HG03558 (cell line): ENCODE measurements at regions not wholly inside any gene's neighbourhood (a gene's known extent, or its start where the extent isn't known, plus 50 kb on each side); places are given as distances from the start of the nearest gene placed in this dataset.
"Not testable (repeated sequence)": the region's sequence is repeated elsewhere in the genome, so short reads cannot be mapped to it uniquely, and the experiment has no call there.

Experiments
- ATAC-seq: cut with Tn5 transposase; IDR thresholded peaks from one replicate; pipeline ENCODE4 v1.9.1; 2021; ENCODE audit warnings: moderate number of reproducible peaks; ENCODE audit not compliant: unreplicated experiment; ENCODE audit errors: extremely low read depth

DNA sequence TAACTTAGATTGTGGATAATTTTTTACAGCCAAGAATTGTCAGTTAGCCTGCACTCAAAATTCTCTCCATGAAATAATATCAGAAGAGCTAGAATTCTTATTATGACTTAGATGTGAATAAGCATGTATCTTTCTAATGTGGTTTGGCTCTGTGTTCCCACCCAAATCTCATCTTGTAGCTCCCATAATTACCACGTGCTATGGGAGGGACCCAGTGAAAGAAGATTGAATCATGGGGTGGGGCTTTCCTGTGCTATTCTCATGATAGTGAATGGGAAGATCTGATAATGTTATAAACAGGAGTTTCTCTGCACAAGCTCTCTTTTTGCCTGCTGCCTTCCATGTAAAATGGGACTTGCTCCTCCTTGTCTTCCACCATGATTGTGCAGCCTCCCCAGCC, 176.8 kb downstream of the MAT2B start:
- no peak for ATAC-seq

DNA sequence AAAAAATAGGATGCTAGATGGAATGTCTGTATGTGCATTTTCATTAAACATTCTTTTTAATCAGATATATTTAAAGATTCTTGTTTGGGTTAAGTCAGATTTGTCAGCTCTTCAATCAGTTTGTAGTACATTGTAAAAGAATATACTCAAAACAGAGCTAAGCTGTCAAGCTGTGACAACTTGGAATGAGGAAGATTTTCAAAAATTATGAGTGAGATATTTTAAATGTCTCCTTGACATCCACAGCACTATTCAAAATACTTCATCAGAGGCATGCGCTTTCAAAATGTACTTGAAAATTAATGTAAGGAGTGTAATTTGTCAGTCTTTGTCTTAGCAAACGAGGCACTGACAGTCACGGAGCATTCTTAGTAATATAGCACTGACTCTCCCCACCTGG, 182.0 kb downstream of the MAT2B start:
- ATAC-seq: no peak

DNA sequence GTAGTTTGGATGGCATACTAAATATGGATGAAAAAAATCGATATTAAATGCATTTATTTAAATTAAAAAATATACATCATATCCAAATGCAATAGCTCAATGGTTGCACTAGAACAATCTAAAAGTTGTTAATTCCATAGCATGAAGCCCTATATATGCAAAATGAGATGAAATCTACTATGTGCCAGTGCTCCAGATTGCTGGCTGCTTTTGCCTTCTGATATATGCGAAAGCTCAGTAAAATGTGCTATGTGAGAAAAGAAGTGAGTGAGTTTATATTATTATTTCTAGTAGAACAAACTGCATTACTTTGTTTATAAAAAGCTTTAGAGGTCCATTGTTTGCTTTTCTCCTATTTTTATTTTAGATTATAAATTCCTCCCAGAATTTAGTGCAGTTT, 186.7 kb downstream of the MAT2B start:
- ATAC-seq: no peak

DNA sequence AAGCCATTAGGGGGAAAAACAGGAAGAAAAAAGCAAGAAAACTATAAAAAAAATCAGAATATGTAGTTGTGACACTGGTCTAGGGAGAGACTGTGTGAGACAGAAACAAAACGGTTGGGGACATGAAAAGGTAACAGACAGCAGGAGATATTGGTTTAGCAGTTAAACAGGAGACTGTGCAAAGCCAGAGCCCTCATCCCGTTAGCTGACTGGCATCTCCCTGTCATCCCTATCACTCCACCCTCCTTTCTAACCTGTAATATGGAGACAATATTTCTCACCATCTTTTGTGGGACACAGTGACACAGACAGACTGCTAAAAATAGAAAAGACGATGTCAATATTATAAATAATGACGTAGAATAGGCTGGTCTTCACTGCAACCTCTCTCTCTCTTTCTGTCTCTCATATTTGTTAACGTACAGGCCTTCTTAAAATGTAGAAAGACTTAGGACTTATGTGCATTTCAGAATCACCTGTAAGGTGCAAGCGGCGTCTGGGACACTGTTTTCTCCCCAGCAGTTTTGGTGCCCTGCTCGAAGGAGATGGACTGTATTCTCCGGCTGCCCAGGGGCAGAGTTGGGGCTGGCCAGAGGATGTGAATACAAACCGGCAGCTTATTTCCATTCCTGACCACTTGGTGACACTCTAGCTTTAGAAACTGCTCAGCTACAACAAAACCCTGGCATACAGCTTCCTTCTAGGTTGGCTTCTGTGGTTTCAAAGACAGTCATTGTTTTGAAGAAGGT, 190.6 kb downstream of the MAT2B start:
- ATAC-seq: peak; percentile 90

DNA sequence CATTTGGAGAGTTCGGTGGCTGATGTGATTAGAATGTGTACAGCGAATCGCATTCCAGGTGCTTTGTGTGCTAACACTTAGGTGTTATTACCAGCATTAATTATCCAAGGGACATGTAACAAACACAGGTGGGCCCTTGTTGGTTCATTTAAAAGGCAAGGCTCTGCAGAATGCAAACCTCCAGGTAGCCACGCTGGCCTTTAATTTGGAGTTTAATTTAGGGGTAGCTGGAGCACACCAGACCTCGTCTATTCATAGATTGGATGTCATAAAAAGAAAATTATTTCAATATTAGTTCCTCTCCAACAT, 191.1 kb downstream of the MAT2B start:
- ATAC-seq: no peak

DNA sequence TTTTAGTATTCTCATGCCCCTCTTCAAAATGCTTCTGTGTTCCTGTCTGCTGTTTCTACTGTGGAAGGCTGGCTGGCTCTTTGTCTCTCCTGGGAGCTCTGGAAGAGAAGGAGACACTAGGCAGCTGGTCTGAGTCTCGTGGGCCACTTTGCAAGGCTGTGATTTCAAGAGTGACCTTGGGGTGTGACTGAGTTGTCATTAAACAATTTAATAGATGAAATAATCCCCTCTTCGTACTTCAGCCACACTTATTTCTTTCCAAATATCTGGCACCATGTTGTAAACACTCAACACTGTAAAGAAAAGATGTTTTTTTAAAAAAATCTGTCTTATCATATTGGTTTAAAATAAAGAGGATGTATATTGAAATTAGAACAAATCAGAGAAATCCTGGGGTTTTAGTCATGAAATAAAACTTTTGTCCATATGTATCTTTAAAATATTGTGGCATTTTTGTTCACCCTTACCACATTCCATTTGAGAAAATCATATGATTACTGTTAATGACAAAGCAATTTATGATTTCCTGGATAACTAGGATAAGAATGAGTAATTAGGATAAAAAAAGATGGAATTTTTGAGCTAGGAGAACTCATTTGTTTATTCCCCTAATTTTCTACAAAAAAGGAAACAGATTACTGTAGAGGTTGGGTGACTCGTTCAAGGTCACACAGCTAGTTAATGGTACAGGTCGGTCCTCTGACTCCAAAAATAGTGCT, 200.8 kb downstream of the MAT2B start:
- no peak for ATAC-seq

DNA sequence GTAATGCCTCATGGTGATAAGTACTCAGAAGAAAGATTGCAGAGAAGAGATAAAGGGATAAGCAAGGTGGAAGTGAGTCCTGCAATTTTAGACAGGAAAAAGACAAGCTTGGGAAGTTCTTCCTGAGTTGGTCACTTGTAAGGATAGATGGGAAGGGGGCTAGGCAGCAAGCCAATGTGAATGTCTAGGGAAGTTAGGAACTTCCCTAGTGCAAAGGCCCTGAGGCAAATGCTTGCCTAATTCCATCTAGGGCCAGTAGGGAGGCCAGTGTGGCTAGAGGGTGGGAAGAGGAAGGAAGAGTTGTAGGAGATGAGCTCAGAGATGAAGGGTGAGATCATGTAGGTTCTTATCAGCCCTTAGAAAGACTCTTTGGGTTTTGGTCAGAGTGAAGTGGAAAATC, 206.6 kb downstream of the MAT2B start:
- ATAC-seq: no peak

DNA sequence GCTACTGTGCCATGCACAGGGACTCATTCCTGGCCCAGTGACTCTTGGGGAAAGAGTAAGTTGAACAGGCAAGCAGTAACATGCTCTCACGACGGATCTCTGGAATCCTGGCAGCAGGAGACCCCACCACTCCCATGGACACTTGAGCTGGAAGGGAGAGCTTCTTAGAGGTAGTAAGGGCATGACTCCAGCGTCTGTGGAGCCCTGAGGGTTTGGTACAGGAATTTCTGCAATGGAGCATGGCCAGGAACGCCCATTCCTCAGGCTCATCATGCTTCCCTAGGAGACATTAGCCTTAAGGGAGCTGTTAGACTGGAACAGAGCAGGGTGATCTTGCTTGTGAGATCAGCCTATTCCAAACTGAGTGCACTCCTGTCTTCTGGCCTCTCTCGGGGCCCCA, 212.9 kb downstream of the MAT2B start:
- no peak for ATAC-seq

DNA sequence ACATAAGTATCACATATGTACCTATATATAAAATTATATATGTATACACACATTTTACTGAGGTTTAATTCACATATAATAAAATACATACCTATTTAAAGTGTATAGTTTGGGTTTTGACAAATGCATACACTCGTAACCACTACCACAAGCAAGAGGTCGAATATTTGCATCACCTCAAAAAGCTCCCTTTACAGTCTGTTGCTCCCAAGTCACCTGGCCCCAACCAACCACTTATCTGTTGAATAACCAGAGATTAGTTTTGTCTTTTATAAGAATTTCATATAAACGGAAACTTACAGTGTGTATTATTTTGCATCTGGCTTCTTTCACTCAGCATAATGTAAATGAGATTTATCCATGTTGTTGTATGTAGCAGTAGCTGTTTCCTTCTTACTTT, 218.9 kb downstream of the MAT2B start:
- ATAC-seq: no peak

DNA sequence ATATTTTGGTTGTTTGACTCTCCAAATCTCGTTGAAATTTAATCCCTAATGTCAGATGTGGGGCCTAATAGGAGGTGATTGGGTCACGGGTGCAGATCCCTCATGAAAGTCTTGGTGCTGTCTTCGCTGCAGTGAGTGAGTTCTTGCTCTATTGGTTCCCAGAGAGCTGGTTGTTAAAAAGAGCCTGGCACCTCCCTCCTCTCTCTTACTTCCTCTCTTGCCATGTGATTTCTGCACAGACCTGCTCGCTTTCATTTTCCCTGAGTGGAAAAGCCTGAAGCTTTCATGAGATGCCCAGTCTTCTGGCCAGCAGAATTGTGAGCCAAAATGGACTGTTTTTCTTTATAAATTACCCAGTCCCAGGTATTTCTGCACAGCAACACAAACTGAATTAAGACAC, 221.6 kb downstream of the MAT2B start:
- peak; percentile 74 for ATAC-seq

DNA sequence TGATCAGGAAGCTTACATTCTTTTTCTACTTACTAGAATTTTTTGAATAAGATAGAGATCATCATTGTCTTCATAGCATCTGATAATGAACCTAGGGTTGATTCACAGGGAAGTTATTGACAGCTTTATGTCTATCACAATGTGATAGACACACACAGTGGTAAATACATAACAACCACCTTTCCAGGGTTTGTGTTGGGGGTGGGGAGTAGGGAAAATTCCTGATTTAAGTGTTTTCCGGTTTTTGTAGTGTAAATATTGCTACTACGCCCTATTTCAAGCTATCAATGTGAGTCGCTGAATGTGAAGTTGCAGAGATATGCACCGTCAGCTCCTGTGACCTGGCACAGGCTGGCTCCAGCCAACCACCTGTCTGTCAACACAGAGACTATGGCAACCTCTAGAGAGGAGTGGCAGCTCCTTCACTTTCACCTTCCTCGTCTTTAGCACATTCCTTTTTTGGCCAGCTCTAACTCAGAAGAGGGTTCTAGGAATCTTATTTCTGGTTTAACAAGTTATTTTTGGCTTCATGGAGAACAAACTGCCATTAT, 224.9 kb downstream of the MAT2B start:
- no peak for ATAC-seq

DNA sequence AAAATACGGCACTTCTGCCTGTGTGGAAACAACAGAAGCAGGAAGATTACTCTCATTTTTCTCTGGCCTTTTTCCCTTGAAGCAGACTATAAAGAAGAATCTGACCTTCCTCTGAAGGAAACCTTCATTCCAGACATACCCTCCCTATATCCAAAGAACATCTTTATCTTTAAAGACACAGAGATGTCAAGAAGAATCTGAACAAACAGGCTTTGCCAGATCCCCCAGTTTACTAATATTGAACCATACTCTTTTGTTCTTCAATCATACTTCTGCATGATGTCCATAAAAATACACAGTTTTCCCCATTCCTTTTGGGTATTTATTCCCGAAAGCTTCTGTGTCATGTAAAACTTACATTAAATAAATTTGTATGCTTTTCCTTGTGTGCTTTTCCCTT, 225.8 kb downstream of the MAT2B start:
- no peak for ATAC-seq

DNA sequence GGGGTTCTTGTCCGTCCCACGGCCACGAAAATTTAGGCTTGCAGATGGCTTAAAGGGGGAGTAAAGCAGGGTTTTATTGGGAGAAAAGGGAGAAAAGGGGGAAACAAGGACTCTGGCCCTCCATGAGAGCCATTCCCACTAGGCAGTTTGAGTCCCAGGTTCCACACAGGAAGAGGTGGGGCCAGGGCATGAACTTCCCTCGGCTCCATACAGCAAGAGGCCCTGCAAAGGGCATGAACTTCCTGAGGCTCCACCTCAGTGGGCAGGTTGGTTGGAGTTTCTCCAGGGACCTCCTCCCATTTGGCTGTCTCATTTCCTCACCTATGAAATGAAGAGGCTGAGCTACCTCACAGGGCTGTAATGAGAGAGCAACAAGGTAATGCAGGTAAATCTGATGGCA, 229.7 kb downstream of the MAT2B start:
- ATAC-seq: no peak

DNA sequence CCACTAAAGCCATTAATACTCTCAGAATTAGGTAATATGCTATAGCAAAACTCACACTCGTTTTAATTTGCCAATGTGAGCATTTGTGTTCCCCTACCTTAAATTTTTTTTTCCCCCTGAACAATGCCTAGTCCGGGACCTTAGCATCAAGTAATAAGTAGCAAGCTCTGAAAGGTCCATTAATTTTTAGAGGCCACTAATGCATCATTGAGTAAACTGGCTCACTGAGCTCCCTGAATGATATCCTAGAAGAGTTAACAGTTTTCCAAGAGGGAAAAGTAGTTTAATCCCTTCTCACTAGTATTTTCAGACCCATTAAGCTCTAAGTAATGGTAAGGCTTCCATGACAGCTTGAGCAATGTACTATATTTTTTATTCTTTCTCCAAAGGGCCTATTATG, 242.2 kb downstream of the MAT2B start:
- ATAC-seq: no peak

DNA sequence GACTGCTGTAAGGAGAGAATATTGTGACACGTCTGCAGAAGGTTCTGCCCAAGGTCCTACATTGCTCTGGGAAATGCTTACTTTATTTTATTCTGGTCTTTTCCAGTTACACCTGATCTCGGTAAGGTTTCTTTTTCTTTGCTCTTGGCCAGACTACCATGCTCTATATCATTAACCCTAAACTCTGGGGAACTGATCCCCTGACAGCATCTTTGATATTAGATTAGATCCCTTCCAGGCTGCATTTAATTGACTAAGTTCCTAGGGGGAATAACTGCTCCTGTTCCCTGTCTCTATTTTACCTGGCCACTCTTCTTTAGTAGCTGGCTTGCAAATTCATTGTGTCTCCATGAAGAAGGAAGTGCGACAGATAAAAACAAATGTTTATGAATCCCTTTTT, 243.5 kb downstream of the MAT2B start:
- ATAC-seq: no peak

DNA sequence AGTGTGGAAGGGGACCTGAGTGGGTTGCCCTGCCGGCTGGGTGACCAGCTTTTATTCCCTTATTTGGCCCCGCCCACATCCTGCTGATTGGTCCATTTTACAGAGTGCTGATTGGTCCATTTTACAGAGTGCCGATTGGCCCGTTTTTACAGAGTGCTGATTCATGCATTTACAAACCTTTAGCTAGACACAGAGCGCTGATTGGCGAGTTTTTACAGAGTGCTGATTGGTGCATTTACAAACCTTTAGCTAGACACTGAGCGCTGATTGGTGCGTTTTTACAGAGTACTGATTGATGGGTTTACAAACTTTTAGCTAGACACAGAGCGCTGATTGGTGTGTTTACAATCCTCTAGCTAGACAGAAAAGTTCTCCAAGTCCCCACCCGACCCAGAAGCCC, 245.0 kb downstream of the MAT2B start:
- ATAC-seq: not testable (repeated sequence)

DNA sequence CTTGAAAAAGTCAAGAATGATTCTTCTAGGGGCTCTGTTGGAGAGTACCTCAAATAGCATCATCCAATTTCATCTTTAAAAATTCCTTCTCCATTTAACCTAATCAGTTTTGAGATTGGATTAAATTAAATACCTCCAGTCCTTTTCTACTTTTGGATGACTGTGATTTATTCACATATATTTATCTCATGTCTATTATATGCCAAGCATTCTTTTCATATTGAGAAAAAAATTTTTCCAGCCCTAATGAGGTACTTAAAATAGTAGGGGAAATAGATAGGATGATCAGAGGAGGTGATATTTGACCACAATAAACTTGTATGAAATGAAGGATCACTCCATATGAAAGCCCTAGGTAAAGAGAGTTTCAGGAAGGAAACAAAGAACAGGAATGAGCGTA, 250.1 kb downstream of the MAT2B start:
- no peak for ATAC-seq

DNA sequence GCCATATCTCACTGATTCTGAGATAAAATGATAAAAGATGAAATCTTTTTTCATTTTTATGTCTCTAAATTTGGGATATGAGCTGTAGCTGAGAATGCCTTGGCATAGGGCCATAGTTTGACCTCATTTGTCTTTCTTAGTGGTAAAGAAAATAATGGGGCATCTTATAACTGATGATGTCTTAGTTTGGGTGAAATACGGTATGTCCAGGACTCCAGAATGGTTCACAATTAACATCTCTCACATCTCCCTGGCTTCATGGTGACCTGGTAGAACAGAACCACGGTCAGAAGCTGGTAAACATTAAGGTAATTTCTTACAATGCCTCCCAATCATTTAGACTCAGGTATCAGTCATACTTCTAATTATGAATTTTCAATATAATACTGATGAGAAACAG, 250.8 kb downstream of the MAT2B start:
- ATAC-seq: no peak

DNA sequence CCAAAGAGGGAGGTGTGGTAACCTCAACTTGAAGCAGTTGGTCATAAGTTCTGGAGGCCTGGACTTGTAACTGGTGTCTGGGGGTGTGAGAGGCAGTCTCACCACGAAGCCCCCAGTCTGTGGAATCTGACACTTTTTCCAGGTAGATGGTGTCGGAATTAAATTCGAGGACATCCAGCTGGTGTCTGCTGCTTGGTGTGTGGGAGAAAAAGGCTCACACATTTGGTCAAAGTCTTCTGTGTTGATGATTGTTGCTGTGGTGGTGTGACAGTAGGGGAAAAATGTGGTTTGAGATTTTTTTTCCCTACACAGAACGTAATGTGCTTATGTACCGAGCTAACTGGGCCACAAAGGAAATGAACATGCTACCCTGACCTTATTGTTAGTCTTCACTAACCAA, 251.9 kb downstream of the MAT2B start:
- no peak for ATAC-seq

DNA sequence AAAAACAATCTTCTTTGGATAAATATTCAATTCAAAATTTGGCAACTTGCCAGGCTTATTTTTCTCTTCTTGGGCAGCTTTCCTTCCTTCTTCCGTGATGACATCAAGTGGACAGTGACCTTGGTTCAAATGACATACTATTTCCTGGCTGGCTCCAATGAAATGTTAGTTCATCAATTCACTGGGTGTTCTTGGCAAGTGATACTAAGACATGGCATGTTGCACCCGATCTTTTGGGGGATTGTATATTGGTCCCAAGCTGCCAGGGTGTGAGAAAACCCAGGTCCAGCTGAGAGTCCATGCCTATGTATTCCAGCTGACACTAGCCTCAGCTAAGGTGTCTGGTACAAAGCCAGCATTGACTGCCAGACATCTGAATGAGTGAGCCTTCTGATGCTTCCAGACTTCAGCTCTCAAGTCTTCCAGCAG, 252.9 kb downstream of the MAT2B start:
- no peak for ATAC-seq

DNA sequence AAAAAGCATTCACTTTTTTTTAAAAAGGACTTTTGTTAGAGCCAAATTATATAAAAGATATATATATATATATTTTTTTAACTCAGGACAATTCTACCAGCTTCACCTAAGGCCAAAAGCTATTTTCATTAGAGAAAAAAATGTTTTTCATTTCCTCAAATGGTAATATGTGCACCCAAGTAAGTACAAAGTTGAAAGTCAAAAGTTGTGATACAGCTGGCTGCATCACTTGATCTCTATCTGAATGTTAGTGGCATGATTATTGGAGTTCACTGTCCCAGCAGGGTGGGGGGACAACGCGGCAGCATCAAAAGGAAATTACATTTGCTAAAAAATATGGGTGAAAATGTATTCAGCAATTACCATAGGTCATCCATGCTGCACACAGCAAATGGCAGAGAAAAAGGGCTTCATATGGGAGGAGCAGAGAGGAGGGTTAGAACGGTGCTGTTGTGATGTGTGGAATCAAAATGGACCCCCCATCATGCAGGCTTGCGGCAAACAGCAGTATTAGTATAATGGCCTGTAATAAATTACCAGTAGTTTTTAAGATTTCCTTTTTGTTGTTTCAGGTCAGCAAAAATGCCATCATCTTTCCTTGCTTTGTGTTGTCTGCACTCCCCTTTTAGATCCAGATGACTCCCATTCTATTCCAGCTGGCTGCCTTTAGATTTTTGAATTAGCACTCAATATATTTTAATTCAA, 253.7 kb downstream of the MAT2B start:
- no peak for ATAC-seq
